A673 (cell line): ENCODE measurements at regions not wholly inside any gene's neighbourhood (a gene's known extent, or its start where the extent isn't known, plus 50 kb on each side); places are given as distances from the start of the nearest gene placed in this dataset.

Experiments
- EZH2 ChIP-seq: fragments of 200-600 bp; sonication (generic); IDR thresholded peaks from 2 replicates; pipeline ENCODE4 v1.6.1; 2017; ENCODE audit warnings: borderline replicate concordance, low read depth, mild to moderate bottlenecking, mixed read lengths, antibody characterized with exemption, low read length; ENCODE audit not compliant: poor library complexity, severe bottlenecking
- TF ChIP-seq, protein P1 (sequence below): fragments of 300-800, 200-600 bp; sonication (generic); conservative IDR thresholded peaks from 2 replicates; pipeline ENCODE4 v1.5.1; 2017; ENCODE audit warnings: low read depth, mild to moderate bottlenecking, antibody characterized with exemption, low read length, moderate library complexity, mixed read lengths

DNA sequence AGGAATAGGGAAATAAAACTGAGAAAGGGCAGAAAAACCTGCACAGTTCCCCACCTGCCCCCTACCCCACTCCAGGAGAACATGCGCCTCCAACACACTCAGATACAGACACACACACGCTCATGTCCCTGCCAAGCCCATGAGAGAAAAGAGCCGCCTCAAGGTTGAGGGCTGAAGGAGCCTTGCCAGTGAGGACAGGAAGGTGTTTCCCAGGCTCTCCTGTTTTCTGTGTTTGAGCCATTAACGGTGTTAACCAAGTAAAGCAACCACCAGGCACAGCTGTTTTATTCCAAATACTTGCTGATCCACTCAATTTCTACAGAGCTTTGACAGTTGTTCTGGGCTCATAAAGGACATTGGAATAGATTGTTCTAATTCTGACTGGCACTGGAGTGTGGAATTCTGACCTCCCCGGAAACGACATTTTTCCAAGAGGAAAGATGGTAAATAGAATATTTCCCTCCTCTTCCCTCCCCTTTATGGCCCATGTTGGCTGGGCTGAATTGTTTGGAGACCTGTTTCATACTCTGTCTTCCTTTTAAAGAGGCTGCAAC, 238.0 kb downstream of the DMAC1 start:
- TF ChIP-seq EZH2: no peak
- TF ChIP-seq, protein P1, sequence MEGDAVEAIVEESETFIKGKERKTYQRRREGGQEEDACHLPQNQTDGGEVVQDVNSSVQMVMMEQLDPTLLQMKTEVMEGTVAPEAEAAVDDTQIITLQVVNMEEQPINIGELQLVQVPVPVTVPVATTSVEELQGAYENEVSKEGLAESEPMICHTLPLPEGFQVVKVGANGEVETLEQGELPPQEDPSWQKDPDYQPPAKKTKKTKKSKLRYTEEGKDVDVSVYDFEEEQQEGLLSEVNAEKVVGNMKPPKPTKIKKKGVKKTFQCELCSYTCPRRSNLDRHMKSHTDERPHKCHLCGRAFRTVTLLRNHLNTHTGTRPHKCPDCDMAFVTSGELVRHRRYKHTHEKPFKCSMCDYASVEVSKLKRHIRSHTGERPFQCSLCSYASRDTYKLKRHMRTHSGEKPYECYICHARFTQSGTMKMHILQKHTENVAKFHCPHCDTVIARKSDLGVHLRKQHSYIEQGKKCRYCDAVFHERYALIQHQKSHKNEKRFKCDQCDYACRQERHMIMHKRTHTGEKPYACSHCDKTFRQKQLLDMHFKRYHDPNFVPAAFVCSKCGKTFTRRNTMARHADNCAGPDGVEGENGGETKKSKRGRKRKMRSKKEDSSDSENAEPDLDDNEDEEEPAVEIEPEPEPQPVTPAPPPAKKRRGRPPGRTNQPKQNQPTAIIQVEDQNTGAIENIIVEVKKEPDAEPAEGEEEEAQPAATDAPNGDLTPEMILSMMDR: no peak
